ENCODE measurements at regions not wholly inside any gene's neighbourhood (a gene's known extent, or its start where the extent isn't known, plus 50 kb on each side); places are given as distances from the start of the nearest gene placed in this dataset.

- no peaks in the 10 kb centered on the region for H3K27me3 ChIP-seq (ENCODE audit: control insufficient read depth, insufficient read depth, low read length, poor library complexity, severe bottlenecking)
- H3K9me3 ChIP-seq (ENCODE audit: control insufficient read depth, low read length) = no peaks in the 10 kb centered on the region
- no peak overlapping the region for H3K4me3 ChIP-seq (ENCODE audit: low read length)
- H3K36me3 ChIP-seq (ENCODE audit: control insufficient read depth, insufficient read depth, low read length) = no peaks in the 10 kb centered on the region
- H3K9me3 Mint-ChIP-seq = no peaks in the 10 kb centered on the region
- H3K4me1 ChIP-seq (ENCODE audit: control insufficient read depth, insufficient read depth, low read length) = peaks cover 3% of the 10 kb centered on the region
- H3K27ac ChIP-seq (ENCODE audit: low read depth, low read length) = no peak overlapping the region
- no peak for TF ChIP-seq CTCF (conservative IDR thresholded peaks at IDR 0.05)
- H3K4me1 Mint-ChIP-seq = peaks cover 6% of the 10 kb centered on the region
- no peaks in the 10 kb centered on the region for H3K36me3 Mint-ChIP-seq (ENCODE audit: low read depth)
- DNase-seq = peak; percentile 41
- H3K27ac Mint-ChIP-seq = no peak overlapping the region
- H3K27me3 Mint-ChIP-seq (ENCODE audit: insufficient read depth) = no peaks in the 10 kb centered on the region
- WGBS, 2 experiments (ENCODE audit: insufficient coverage in 1 of 2, insufficient read length in 1 of 2) = 89 to 90% methylated on average over 2 to 6 of the region's 6 CpGs
- H3K9ac ChIP-seq (ENCODE audit: extremely low read depth, low read length, poor library complexity, severe bottlenecking) = no peak overlapping the region
- H3K4me3 Mint-ChIP-seq = no peak overlapping the region
These were observed 51.9 kb upstream of the CDON start for GRCh38 chr11:126114486-126115126.

- H3K9ac ChIP-seq (ENCODE audit: extremely low read depth, low read length, poor library complexity, severe bottlenecking) = no peak overlapping the region
- no peak for DNase-seq
These were observed 51.3 kb upstream of the CDON start for GRCh38 chr11:126113963-126114362.

GRCh38 chr11:126113515-126113957, 50.9 kb upstream of the CDON start:
- WGBS, 2 experiments (ENCODE audit: insufficient coverage in 1 of 2, insufficient read length in 1 of 2) = 75 to 81% methylated on average over 6 to 7 of the region's 7 CpGs
- H3K27ac Mint-ChIP-seq = no peak overlapping the region

More at GRCh38 chr11:126113963-126114362, 51.3 kb upstream of the CDON start:
- Mint-ChIP-seq H3K9me3 (no peaks in the 10 kb centered on the region), H3K4me1 (peaks cover 6% of the 10 kb centered on the region), H3K27ac (no peak overlapping the region), H3K4me3 (no peak overlapping the region), H3K36me3 (ENCODE audit: low read depth) (no peaks in the 10 kb centered on the region), H3K27me3 (ENCODE audit: insufficient read depth) (no peaks in the 10 kb centered on the region)
- 63 to 85% methylated on average over 1 to 4 of the region's 4 CpGs for WGBS, 2 experiments (ENCODE audit: insufficient coverage in 1 of 2, insufficient read length in 1 of 2)
- H3K27me3 ChIP-seq (ENCODE audit: control insufficient read depth, insufficient read depth, low read length, poor library complexity, severe bottlenecking) = no peaks in the 10 kb centered on the region
- H3K4me3 ChIP-seq (ENCODE audit: low read length) = no peak overlapping the region
- TF ChIP-seq CTCF (conservative IDR thresholded peaks at IDR 0.05) = no peak
- no peak overlapping the region for H3K27ac ChIP-seq (ENCODE audit: low read depth, low read length)
- peaks cover 3% of the 10 kb centered on the region for H3K4me1 ChIP-seq (ENCODE audit: control insufficient read depth, insufficient read depth, low read length)
- H3K9me3 ChIP-seq (ENCODE audit: control insufficient read depth, low read length) = no peaks in the 10 kb centered on the region
- no peaks in the 10 kb centered on the region for H3K36me3 ChIP-seq (ENCODE audit: control insufficient read depth, insufficient read depth, low read length)

More at GRCh38 chr11:126113515-126113957, 50.9 kb upstream of the CDON start:
- H3K4me3 ChIP-seq (ENCODE audit: low read length) = no peak overlapping the region
- H3K27me3 ChIP-seq (ENCODE audit: control insufficient read depth, insufficient read depth, low read length, poor library complexity, severe bottlenecking) = no peaks in the 10 kb centered on the region
- DNase-seq = peak; percentile 73
- peaks cover 6% of the 10 kb centered on the region for H3K4me1 Mint-ChIP-seq
- no peak overlapping the region for H3K9ac ChIP-seq (ENCODE audit: extremely low read depth, low read length, poor library complexity, severe bottlenecking)
- H3K36me3 ChIP-seq (ENCODE audit: control insufficient read depth, insufficient read depth, low read length) = no peaks in the 10 kb centered on the region
- H3K9me3 ChIP-seq (ENCODE audit: control insufficient read depth, low read length) = no peaks in the 10 kb centered on the region
- H3K27me3 Mint-ChIP-seq (ENCODE audit: insufficient read depth) = no peaks in the 10 kb centered on the region
- no peaks in the 10 kb centered on the region for H3K9me3 Mint-ChIP-seq
- H3K4me1 ChIP-seq (ENCODE audit: control insufficient read depth, insufficient read depth, low read length) = peaks cover 3% of the 10 kb centered on the region
- no peak overlapping the region for H3K27ac ChIP-seq (ENCODE audit: low read depth, low read length)
- H3K4me3 Mint-ChIP-seq = no peak overlapping the region
- peak; percentile 19 for TF ChIP-seq CTCF (conservative IDR thresholded peaks at IDR 0.05)
- no peaks in the 10 kb centered on the region for H3K36me3 Mint-ChIP-seq (ENCODE audit: low read depth)
